Transverse colon (tissue), 4 donors: ENCODE measurements at regions not wholly inside any gene's neighbourhood (a gene's known extent, or its start where the extent isn't known, plus 50 kb on each side); places are given as distances from the start of the nearest gene placed in this dataset.
"Not testable (repeated sequence)": the region's sequence is repeated elsewhere in the genome, so short reads cannot be mapped to it uniquely, and the experiment has no call there.

ENCODE experiments used
- DNase-seq: peaks from one replicate; pipeline ENCODE4 v3.0.0-alpha.2; 2019
- H3K27ac ChIP-seq, 4 donors: fragments of 200-600 bp; sonication (generic); 2 replicates each; pipeline ENCODE4 v1.5.1; 2016 to 2018; ENCODE audit warnings: inconsistent platforms in 4 of 4
- H3K27me3 ChIP-seq: fragments of 200-600 bp; sonication (generic); 2 replicates; pipeline ENCODE4 v1.5.1; 2017; ENCODE audit warnings: inconsistent platforms
- H3K36me3 ChIP-seq, 4 donors: fragments of 200-600 bp; sonication (generic); 2 replicates each; pipeline ENCODE4 v1.5.1; 2017 to 2019; ENCODE audit warnings: inconsistent platforms in 4 of 4
- H3K4me1 ChIP-seq, 4 donors: fragments of 200-600 bp; sonication (generic); 2 replicates each; pipeline ENCODE4 v1.5.1; 2017 to 2020; ENCODE audit warnings: inconsistent platforms in 4 of 4
- H3K4me3 ChIP-seq, 4 donors: fragments of 200-600 bp; sonication (generic); 1 replicate in 1 of 4; 2 replicates in 3 of 4; pipeline versions ENCODE4 v1.5.1 to v1.6.1; 2017 to 2019; ENCODE audit warnings: inconsistent platforms in 4 of 4
- H3K9me3 ChIP-seq, 2 donors: fragments of 200-600 bp; sonication (generic); 2 replicates each; pipeline ENCODE4 v1.5.1; 2017 to 2019; ENCODE audit warnings: inconsistent platforms in 2 of 2
- CTCF ChIP-seq, 5 experiments: fragments of 200-600 bp in 3 of 5; fragments of 450-650 bp in 2 of 5; sonication (generic) in 3 of 5; IDR thresholded peaks; 1 replicate in 2 of 5; 2 replicates in 3 of 5; pipeline ENCODE4 v1.5.1; 2016 to 2017; ENCODE audit warnings: antibody characterized with exemption in 5 of 5, inconsistent platforms in 3 of 5, mild to moderate bottlenecking in 2 of 5, moderate library complexity in 1 of 5
- EP300 ChIP-seq: sonication (generic); formaldehyde crosslinking; IDR thresholded peaks from one replicate; pipeline ENCODE4 v1.6.1; 2017; ENCODE audit warnings: antibody characterized with exemption, low read depth
- POLR2A ChIP-seq: fragments of 450-650 bp; IDR thresholded peaks from one replicate; pipeline ENCODE4 v1.6.1; 2016; ENCODE audit warnings: antibody characterized with exemption, mild to moderate bottlenecking, moderate library complexity
- POLR2AphosphoS5 ChIP-seq, 3 donors: sonication (generic); formaldehyde crosslinking; IDR thresholded peaks; one replicate each; pipeline ENCODE4 v1.6.1; 2016; ENCODE audit warnings: antibody characterized with exemption in 3 of 3
- WGBS, 2 donors: methylation state at CpG; one replicate each; pipeline ENCODE4 v1.1.5; 2018; ENCODE audit warnings: low coverage in 1 of 2; 5-methylcytosine and 5-hydroxymethylcytosine counted together
- in situ Hi-C, 4 donors: fragments of 200-750 bp; cut with MboI; loops; one replicate each; pipeline versions ENCODE4 v1.15.0 to v1.15.1; 2017; ENCODE audit warnings: low sequenced_read_pairs in 3 of 4, low pct_ligation_motif_present in 1 of 4, low pct_unique_long_range_greater_than_20kb in 1 of 4
- intact Hi-C: fragments of 100-400 bp; cut with DNase I; formaldehyde crosslinking; loops from one replicate; pipeline ENCODE4 v1.15.1; 2023; ENCODE audit warnings: low total_unique reads

GRCh38 chr2:175251425-175252041 lies 70.0 kb upstream of the ATP5MC3 start:
- H3K4me3 ChIP-seq = no peak overlapping the region
- no peak for TF ChIP-seq POLR2A
- peak in 4 of 5 experiments; percentile 45 to 53 (median 50) for TF ChIP-seq CTCF (IDR thresholded peaks at IDR 0.05)
- 0 to 15% methylated on average over 3 to 5 of the region's 5 CpGs for WGBS, 2 donors
- intact Hi-C loops = loop anchor here (10.0 kb wide), 1 partner anchor 833 kb away; the partner anchor contains the start of gene EVX2
- no peak overlapping the region for H3K27ac ChIP-seq
- H3K36me3 ChIP-seq = no peaks in the 10 kb centered on the region
- H3K27me3 ChIP-seq = peaks cover 10% of the 10 kb centered on the region
- DNase-seq = no peak
- no peaks in the 10 kb centered on the region for H3K9me3 ChIP-seq
- in situ Hi-C loops = no loop called here
- no peaks in the 10 kb centered on the region for H3K4me1 ChIP-seq

- TF ChIP-seq POLR2AphosphoS5 (IDR thresholded peaks at IDR 0.05) (no peak), EP300 (no peak), POLR2A (no peak), CTCF (IDR thresholded peaks at IDR 0.05) (no peak)
- Histone ChIP-seq H3K36me3 (no peaks in the 10 kb centered on the region), H3K4me1 (no peaks in the 10 kb centered on the region), H3K9me3 (no peaks in the 10 kb centered on the region), H3K27me3 (peaks cover 3% of the 10 kb centered on the region), H3K27ac (no peak overlapping the region), H3K4me3 (no peak overlapping the region)
- in situ Hi-C loops (no loop called here), intact Hi-C loops (no loop called here)
- no peak for DNase-seq
These were observed 65.6 kb upstream of the ATP5MC3 start for GRCh38 chr2:175247159-175247558.

GRCh38 chr2:175244697-175245096 lies 63.2 kb upstream of the ATP5MC3 start:
- no peak for DNase-seq
- H3K9me3 ChIP-seq = no peaks in the 10 kb centered on the region
- H3K4me3 ChIP-seq = no peak overlapping the region
- WGBS, 2 donors = 44 to 60% methylated on average over 1 of the region's 1 CpG
- no peak overlapping the region for H3K27ac ChIP-seq
- no peaks in the 10 kb centered on the region for H3K4me1 ChIP-seq
- no peak for TF ChIP-seq POLR2A
- TF ChIP-seq CTCF (IDR thresholded peaks at IDR 0.05) = no peak
- TF ChIP-seq EP300 = no peak
- TF ChIP-seq POLR2AphosphoS5 (IDR thresholded peaks at IDR 0.05) = no peak
- no peaks in the 10 kb centered on the region for H3K36me3 ChIP-seq
- peaks cover 3% of the 10 kb centered on the region for H3K27me3 ChIP-seq
- in situ Hi-C loops = no loop called here
- intact Hi-C loops = no loop called here

GRCh38 chr2:175241691-175242090 lies 60.2 kb upstream of the ATP5MC3 start:
- Histone ChIP-seq H3K4me3 (no peak overlapping the region), H3K9me3 (no peaks in the 10 kb centered on the region), H3K27me3 (peaks cover 3% of the 10 kb centered on the region), H3K27ac (no peak overlapping the region), H3K36me3 (no peaks in the 10 kb centered on the region), H3K4me1 (no peaks in the 10 kb centered on the region)
- TF ChIP-seq CTCF (IDR thresholded peaks at IDR 0.05) = no peak
- TF ChIP-seq POLR2AphosphoS5 (IDR thresholded peaks at IDR 0.05) = no peak
- no peak for TF ChIP-seq POLR2A
- no peak for TF ChIP-seq EP300
- intact Hi-C loops (no loop called here), in situ Hi-C loops (no loop called here)
- 77 to 88% methylated on average over 1 to 2 of the region's 2 CpGs for WGBS, 2 donors
- no peak for DNase-seq

GRCh38 chr2:175240033-175240432 lies 58.5 kb upstream of the ATP5MC3 start:
- in situ Hi-C loops, H3K36me3 ChIP-seq, H3K9me3 ChIP-seq, DNase-seq, H3K27ac ChIP-seq, H3K27me3 ChIP-seq, intact Hi-C loops, H3K4me1 ChIP-seq, H3K4me3 ChIP-seq: not testable (repeated sequence)
- WGBS, 2 donors = 92% methylated on average over 2 of the region's 2 CpGs
